ENCODE measurements at regions not wholly inside any gene's neighbourhood (a gene's known extent, or its start where the extent isn't known, plus 50 kb on each side); places are given as distances from the start of the nearest gene placed in this dataset.

DNA sequence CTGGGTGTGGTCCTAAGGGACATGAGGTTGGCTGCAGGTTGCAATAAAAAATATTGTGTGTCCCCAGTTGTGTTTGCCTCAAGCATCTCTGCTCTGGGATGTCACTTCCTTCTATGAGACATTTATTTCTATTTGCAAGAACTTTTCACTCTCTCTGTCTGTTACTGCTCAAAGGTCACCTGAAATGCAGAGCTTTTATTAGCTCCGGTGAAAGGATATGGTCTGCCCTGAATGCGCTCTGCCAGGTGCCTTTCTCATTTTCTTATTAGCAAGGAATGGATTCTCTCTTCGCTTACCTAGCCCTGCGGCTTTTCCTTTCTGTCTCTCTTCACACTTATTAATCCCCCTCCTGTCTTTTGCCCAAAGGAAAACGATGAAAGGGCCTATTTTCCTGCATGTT, 526.1 kb downstream of the TMEM38B start:
- TF ChIP-seq, protein P1, sequence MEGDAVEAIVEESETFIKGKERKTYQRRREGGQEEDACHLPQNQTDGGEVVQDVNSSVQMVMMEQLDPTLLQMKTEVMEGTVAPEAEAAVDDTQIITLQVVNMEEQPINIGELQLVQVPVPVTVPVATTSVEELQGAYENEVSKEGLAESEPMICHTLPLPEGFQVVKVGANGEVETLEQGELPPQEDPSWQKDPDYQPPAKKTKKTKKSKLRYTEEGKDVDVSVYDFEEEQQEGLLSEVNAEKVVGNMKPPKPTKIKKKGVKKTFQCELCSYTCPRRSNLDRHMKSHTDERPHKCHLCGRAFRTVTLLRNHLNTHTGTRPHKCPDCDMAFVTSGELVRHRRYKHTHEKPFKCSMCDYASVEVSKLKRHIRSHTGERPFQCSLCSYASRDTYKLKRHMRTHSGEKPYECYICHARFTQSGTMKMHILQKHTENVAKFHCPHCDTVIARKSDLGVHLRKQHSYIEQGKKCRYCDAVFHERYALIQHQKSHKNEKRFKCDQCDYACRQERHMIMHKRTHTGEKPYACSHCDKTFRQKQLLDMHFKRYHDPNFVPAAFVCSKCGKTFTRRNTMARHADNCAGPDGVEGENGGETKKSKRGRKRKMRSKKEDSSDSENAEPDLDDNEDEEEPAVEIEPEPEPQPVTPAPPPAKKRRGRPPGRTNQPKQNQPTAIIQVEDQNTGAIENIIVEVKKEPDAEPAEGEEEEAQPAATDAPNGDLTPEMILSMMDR (IDR thresholded peaks at IDR 0.05), result no peak
- TF ChIP-seq POLR2A (IDR thresholded peaks at IDR 0.05) (no peak), EP300 (IDR thresholded peaks at IDR 0.05) (no peak), POLR2AphosphoS5 (IDR thresholded peaks at IDR 0.05) (no peak)
